Stomach (tissue), 8 donors: ENCODE measurements at regions not wholly inside any gene's neighbourhood (a gene's known extent, or its start where the extent isn't known, plus 50 kb on each side); places are given as distances from the start of the nearest gene placed in this dataset.

Source experiments
- DNase-seq, 2 donors: peaks; one replicate each; pipeline versions ENCODE4 v3.0.0 to v3.0.0-alpha.2; 2013 to 2019
- H3K27ac ChIP-seq, 5 donors: fragments of 200-600 bp in 4 of 5; sonication (generic) in 4 of 5; one replicate each; pipeline ENCODE4 v1.5.1; 2013 to 2019; ENCODE audit warnings: mild to moderate bottlenecking in 1 of 5, moderate library complexity in 1 of 5
- H3K27me3 ChIP-seq, 3 donors: fragments of 200-600 bp; sonication (generic); one replicate each; pipeline ENCODE4 v1.5.1; 2017 to 2019; ENCODE audit warnings: mixed run types in 1 of 3
- H3K36me3 ChIP-seq, 4 donors: fragments of 200-600 bp; sonication (generic); 1 replicate in 3 of 4; 2 replicates in 1 of 4; pipeline ENCODE4 v1.5.1; 2016 to 2019
- H3K4me1 ChIP-seq, 4 donors: fragments of 200-600 bp; sonication (generic); one replicate each; pipeline ENCODE4 v1.5.1; 2016 to 2019
- H3K4me3 ChIP-seq, 4 donors: fragments of 200-600 bp; sonication (generic) in 3 of 4; one replicate each; pipeline ENCODE4 v1.5.1; 2016 to 2019; ENCODE audit warnings: mild to moderate bottlenecking in 1 of 4
- H3K9me3 ChIP-seq, 4 donors: fragments of 200-600 bp; sonication (generic); one replicate each; pipeline ENCODE4 v1.5.1; 2016 to 2019
- CTCF ChIP-seq, 7 experiments: fragments of 450-650 bp in 4 of 7; fragments of 200-600 bp in 3 of 7; sonication (generic) in 3 of 7; IDR thresholded peaks; one replicate each; pipeline ENCODE4 v1.5.1; 2016 to 2019; ENCODE audit warnings: antibody characterized with exemption in 7 of 7, control low read depth in 2 of 7, mild to moderate bottlenecking in 1 of 7
- EP300 ChIP-seq: sonication (generic); formaldehyde crosslinking; IDR thresholded peaks from one replicate; pipeline ENCODE4 v1.6.1; 2017; ENCODE audit warnings: antibody characterized with exemption
- POLR2A ChIP-seq, 4 donors: fragments of 450-650 bp; IDR thresholded peaks; one replicate each; pipeline ENCODE4 v1.6.1; 2016; ENCODE audit warnings: antibody characterized with exemption in 4 of 4, control low read depth in 2 of 4, mild to moderate bottlenecking in 1 of 4, moderate library complexity in 1 of 4
- POLR2AphosphoS5 ChIP-seq, 3 donors: sonication (generic); formaldehyde crosslinking; IDR thresholded peaks; one replicate each; pipeline ENCODE4 v1.6.1; 2016; ENCODE audit warnings: antibody characterized with exemption in 3 of 3
- WGBS, 5 donors: extraction: QIAGEN DNeasy Blood & Tissue Kit in 3 of 5; methylation state at CpG; one replicate each; pipeline versions ENCODE4 v1.1.5 to v1.1.7; 2013 to 2018; 5-methylcytosine and 5-hydroxymethylcytosine counted together
- intact Hi-C: fragments of 100-400 bp; cut with DNase I; formaldehyde crosslinking; loops from one replicate; pipeline ENCODE4 v1.15.1; 2023; ENCODE audit warnings: low total_unique reads
- donor health status: healthy with polysubstance abuse.
- donor health status: Bipolar disorder and iron deficiency.
- donor health status: healthy.

- DNase-seq = no peak
- 65 to 92% (median 87%) methylated on average over 4 of the region's 4 CpGs for WGBS, 5 donors
- Histone ChIP-seq H3K27ac (no peak overlapping the region), H3K4me1 (no peaks in the 10 kb centered on the region), H3K36me3 (no peaks in the 10 kb centered on the region), H3K27me3 (no peaks in the 10 kb centered on the region), H3K4me3 (no peak overlapping the region), H3K9me3 (peaks cover 0 to 4% (median 0%) of the 10 kb centered on the region in 4 donors)
- TF ChIP-seq POLR2AphosphoS5 (IDR thresholded peaks at IDR 0.05) = no peak
- intact Hi-C loops = no loop called here
These were observed 528.7 kb upstream of the PLXNA2 start for GRCh38 chr1:208772891-208773290.

DNA sequence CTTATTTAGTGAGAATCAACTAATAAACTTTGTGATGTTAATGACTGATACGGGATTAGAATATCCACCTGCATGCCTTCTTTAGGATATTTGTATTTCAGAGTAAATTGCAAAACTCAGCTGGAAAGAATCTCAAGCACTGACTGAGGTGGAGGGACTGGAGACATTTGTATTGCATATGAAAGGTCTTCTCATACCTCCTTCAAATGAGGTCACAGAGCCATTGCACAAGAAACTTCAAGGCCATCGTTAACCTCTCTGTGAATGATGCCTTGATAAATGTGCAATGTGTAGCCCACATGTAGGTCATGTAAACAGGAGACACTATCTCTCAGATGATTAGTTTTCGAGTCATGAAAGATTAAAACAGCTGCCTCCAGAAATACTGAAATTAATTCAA lies 531.7 kb upstream of the PLXNA2 start:
- Histone ChIP-seq H3K9me3 (peaks cover 0 to 7% (median 0%) of the 10 kb centered on the region in 4 donors), H3K36me3 (no peaks in the 10 kb centered on the region), H3K4me3 (no peak overlapping the region), H3K4me1 (no peaks in the 10 kb centered on the region), H3K27ac (no peak overlapping the region), H3K27me3 (no peaks in the 10 kb centered on the region)
- WGBS, 5 donors = 62 to 74% (median 66%) methylated on average over 3 of the region's 3 CpGs
- intact Hi-C loops = no loop called here
- no peak for TF ChIP-seq POLR2AphosphoS5 (IDR thresholded peaks at IDR 0.05)
- no peak for DNase-seq

DNA sequence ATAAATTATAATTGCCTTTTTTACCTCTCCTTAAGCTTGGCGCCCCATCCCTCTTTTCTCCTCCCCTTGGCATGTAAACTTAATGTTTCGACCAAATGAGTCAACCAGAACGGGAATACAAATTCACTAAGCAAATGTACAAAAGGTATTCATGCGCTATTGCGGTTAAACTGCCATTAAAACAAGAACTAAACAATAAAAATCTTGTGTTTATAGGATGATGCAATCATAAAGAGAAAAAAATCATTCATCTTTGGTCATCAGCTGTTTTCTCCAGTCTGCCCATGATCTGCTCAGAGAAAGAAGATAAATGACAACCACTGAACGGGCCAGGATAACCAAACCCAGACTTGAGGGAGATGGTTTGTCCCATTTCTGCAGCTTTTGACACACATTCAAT lies 534.2 kb upstream of the PLXNA2 start:
- Histone ChIP-seq H3K36me3 (no peaks in the 10 kb centered on the region), H3K4me1 (no peaks in the 10 kb centered on the region), H3K9me3 (peaks cover 0 to 7% (median 0%) of the 10 kb centered on the region in 4 donors), H3K4me3 (no peak overlapping the region), H3K27me3 (no peaks in the 10 kb centered on the region), H3K27ac (no peak overlapping the region)
- no peak for DNase-seq
- intact Hi-C loops = no loop called here
- TF ChIP-seq CTCF (IDR thresholded peaks at IDR 0.05) = no peak
- no peak for TF ChIP-seq POLR2A (IDR thresholded peaks at IDR 0.05)
- no peak for TF ChIP-seq POLR2AphosphoS5 (IDR thresholded peaks at IDR 0.05)
- TF ChIP-seq EP300 = no peak
- 87 to 94% (median 91%) methylated on average over 6 of the region's 6 CpGs for WGBS, 5 donors

DNA sequence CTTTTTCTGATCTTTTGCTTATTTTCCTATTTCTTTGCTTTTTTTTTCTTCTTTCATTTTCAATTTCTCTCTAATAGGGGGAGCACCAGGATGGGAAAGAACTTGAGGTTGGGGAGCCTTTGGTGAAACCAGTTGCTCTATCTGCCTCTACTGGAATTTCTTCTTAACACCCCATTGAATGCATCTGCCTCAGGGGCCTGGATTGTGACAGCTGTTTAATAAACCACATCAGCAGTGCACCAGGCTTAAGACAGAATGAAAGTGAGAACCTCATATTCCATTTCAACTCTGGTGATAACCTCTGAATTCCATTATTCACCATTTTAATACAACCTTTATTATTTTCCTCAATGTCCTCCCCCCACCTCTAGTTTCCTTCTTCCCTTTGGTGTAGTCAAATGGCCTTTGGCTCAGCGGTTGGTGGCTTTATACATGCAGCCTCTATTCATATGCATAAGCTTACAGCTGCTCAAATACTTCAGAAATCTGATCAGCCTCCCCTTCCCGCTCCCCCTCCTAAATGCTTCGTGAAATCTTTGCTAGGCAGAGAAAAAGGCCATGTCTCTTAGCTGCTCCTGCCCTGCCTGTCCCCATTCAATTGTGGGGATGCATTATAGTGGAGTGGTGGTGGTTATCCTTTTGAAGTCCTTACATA lies 537.3 kb upstream of the PLXNA2 start:
- no peaks in the 10 kb centered on the region for H3K4me1 ChIP-seq
- TF ChIP-seq EP300 = no peak
- TF ChIP-seq CTCF (IDR thresholded peaks at IDR 0.05) = no peak
- no peak for TF ChIP-seq POLR2A (IDR thresholded peaks at IDR 0.05)
- no peak for TF ChIP-seq POLR2AphosphoS5 (IDR thresholded peaks at IDR 0.05)
- no peak overlapping the region for H3K4me3 ChIP-seq
- peaks cover 0 to 7% (median 0%) of the 10 kb centered on the region in 4 donors for H3K9me3 ChIP-seq
- DNase-seq = no peak
- intact Hi-C loops = no loop called here
- H3K36me3 ChIP-seq = no peaks in the 10 kb centered on the region
- no peak overlapping the region for H3K27ac ChIP-seq
- 48 to 59% (median 56%) methylated on average over 3 of the region's 3 CpGs for WGBS, 5 donors
- H3K27me3 ChIP-seq = no peaks in the 10 kb centered on the region

DNA sequence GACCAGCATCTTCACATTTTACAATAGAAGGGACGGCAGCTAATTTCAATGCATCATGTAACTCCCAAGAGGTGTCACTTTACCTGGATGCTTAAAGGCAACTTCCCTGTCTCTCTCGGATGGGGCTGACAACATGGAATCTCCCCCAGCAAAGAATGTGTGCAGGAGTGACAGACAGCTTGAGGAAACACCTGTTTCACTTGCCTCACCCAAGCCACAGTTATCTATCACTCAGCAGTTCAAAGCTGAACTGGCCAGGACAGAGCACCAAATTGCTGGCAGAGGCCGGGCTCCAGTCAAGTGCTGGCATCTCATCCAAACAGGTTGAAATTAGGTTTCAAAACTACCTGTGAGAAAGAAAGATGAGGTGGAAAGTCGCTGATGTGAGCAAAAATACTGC lies 538.0 kb upstream of the PLXNA2 start:
- H3K27me3 ChIP-seq = no peaks in the 10 kb centered on the region
- no peak for DNase-seq
- WGBS, 5 donors = 61 to 83% (median 71%) methylated on average over 4 of the region's 4 CpGs
- H3K36me3 ChIP-seq = no peaks in the 10 kb centered on the region
- TF ChIP-seq CTCF (IDR thresholded peaks at IDR 0.05) (no peak), POLR2AphosphoS5 (IDR thresholded peaks at IDR 0.05) (no peak), EP300 (no peak), POLR2A (IDR thresholded peaks at IDR 0.05) (no peak)
- intact Hi-C loops = no loop called here
- no peak overlapping the region for H3K4me3 ChIP-seq
- H3K9me3 ChIP-seq = peaks cover 0 to 7% (median 0%) of the 10 kb centered on the region in 4 donors
- H3K27ac ChIP-seq = no peak overlapping the region
- H3K4me1 ChIP-seq = no peaks in the 10 kb centered on the region
